ENCODE measurements at regions not wholly inside any gene's neighbourhood (a gene's known extent, or its start where the extent isn't known, plus 50 kb on each side); places are given as distances from the start of the nearest gene placed in this dataset.

GRCh38 chr20:22819112-22819511 is 216.0 kb upstream of the SSTR4 start:
- no peak overlapping the region for H3K27ac ChIP-seq (ENCODE audit: low read depth, low read length, severe bottlenecking)
- H3K9me3 ChIP-seq (ENCODE audit: control insufficient read depth, low read length), result no peaks in the 10 kb centered on the region
- no peaks in the 10 kb centered on the region for H3K36me3 ChIP-seq (ENCODE audit: control insufficient read depth, insufficient read depth, low read length)
- WGBS, 2 experiments (ENCODE audit: insufficient coverage in 2 of 2), result 77 to 96% methylated on average over 4 of the region's 4 CpGs
- no peaks in the 10 kb centered on the region for H3K4me1 ChIP-seq (ENCODE audit: control insufficient read depth, insufficient read depth, low read length, poor library complexity, severe bottlenecking)
- H3K4me3 ChIP-seq (ENCODE audit: extremely low read depth, insufficient read depth, low read length, poor library complexity, severe bottlenecking), result no peak overlapping the region

GRCh38 chr20:22819784-22820183 is 215.3 kb upstream of the SSTR4 start:
- no peaks in the 10 kb centered on the region for H3K9me3 ChIP-seq (ENCODE audit: control insufficient read depth, low read length)
- no peaks in the 10 kb centered on the region for H3K4me1 ChIP-seq (ENCODE audit: control insufficient read depth, insufficient read depth, low read length, poor library complexity, severe bottlenecking)
- no peak overlapping the region for H3K27ac ChIP-seq (ENCODE audit: low read depth, low read length, severe bottlenecking)
- no peak overlapping the region for H3K4me3 ChIP-seq (ENCODE audit: extremely low read depth, insufficient read depth, low read length, poor library complexity, severe bottlenecking)
- WGBS, 2 experiments (ENCODE audit: insufficient coverage in 2 of 2), result 100% methylated on average over 1 of the region's 2 CpGs; no CpG with 5 or more reads in 1 of the 2 experiments
- H3K36me3 ChIP-seq (ENCODE audit: control insufficient read depth, insufficient read depth, low read length), result no peaks in the 10 kb centered on the region

GRCh38 chr20:22821081-22821727 is 213.9 kb upstream of the SSTR4 start:
- no peaks in the 10 kb centered on the region for H3K36me3 ChIP-seq (ENCODE audit: control insufficient read depth, insufficient read depth, low read length)
- 72 to 85% methylated on average over 5 to 7 of the region's 7 CpGs for WGBS, 2 experiments (ENCODE audit: insufficient coverage in 2 of 2)
- no peaks in the 10 kb centered on the region for H3K9me3 ChIP-seq (ENCODE audit: control insufficient read depth, low read length)
- no peak overlapping the region for H3K4me3 ChIP-seq (ENCODE audit: extremely low read depth, insufficient read depth, low read length, poor library complexity, severe bottlenecking)
- H3K4me1 ChIP-seq (ENCODE audit: control insufficient read depth, insufficient read depth, low read length, poor library complexity, severe bottlenecking), result no peaks in the 10 kb centered on the region
- H3K27ac ChIP-seq (ENCODE audit: low read depth, low read length, severe bottlenecking), result no peak overlapping the region

- H3K27ac ChIP-seq (ENCODE audit: low read depth, low read length, severe bottlenecking), result no peak overlapping the region
- H3K9me3 ChIP-seq (ENCODE audit: control insufficient read depth, low read length), result no peaks in the 10 kb centered on the region
- H3K36me3 ChIP-seq (ENCODE audit: control insufficient read depth, insufficient read depth, low read length), result no peaks in the 10 kb centered on the region
- H3K4me1 ChIP-seq (ENCODE audit: control insufficient read depth, insufficient read depth, low read length, poor library complexity, severe bottlenecking), result no peaks in the 10 kb centered on the region
- WGBS, 2 experiments (ENCODE audit: insufficient coverage in 2 of 2), result 89 to 91% methylated on average over 4 of the region's 4 CpGs
- no peak overlapping the region for H3K4me3 ChIP-seq (ENCODE audit: extremely low read depth, insufficient read depth, low read length, poor library complexity, severe bottlenecking)
Measured at GRCh38 chr20:22821796-22822195, 213.3 kb upstream of the SSTR4 start.

- Histone ChIP-seq H3K36me3 (ENCODE audit: control insufficient read depth, insufficient read depth, low read length) (no peaks in the 10 kb centered on the region), H3K9me3 (ENCODE audit: control insufficient read depth, low read length) (no peaks in the 10 kb centered on the region), H3K27ac (ENCODE audit: low read depth, low read length, severe bottlenecking) (no peak overlapping the region), H3K4me3 (ENCODE audit: extremely low read depth, insufficient read depth, low read length, poor library complexity, severe bottlenecking) (no peak overlapping the region), H3K4me1 (ENCODE audit: control insufficient read depth, insufficient read depth, low read length, poor library complexity, severe bottlenecking) (no peaks in the 10 kb centered on the region)
- 98 to 100% methylated on average over 1 to 5 of the region's 6 CpGs for WGBS, 2 experiments (ENCODE audit: insufficient coverage in 2 of 2)
Measured at GRCh38 chr20:22823119-22823518, 212.0 kb upstream of the SSTR4 start.

GRCh38 chr20:22824077-22824476 is 211.0 kb upstream of the SSTR4 start:
- Histone ChIP-seq H3K4me3 (ENCODE audit: extremely low read depth, insufficient read depth, low read length, poor library complexity, severe bottlenecking) (no peak overlapping the region), H3K36me3 (ENCODE audit: control insufficient read depth, insufficient read depth, low read length) (no peaks in the 10 kb centered on the region), H3K4me1 (ENCODE audit: control insufficient read depth, insufficient read depth, low read length, poor library complexity, severe bottlenecking) (no peaks in the 10 kb centered on the region), H3K27ac (ENCODE audit: low read depth, low read length, severe bottlenecking) (no peak overlapping the region), H3K9me3 (ENCODE audit: control insufficient read depth, low read length) (no peaks in the 10 kb centered on the region)
- 67% methylated on average over 1 of the region's 3 CpGs; no CpG with 5 or more reads in 1 of the 2 experiments for WGBS, 2 experiments (ENCODE audit: insufficient coverage in 2 of 2)

GRCh38 chr20:22825076-22825475 is 210.0 kb upstream of the SSTR4 start:
- no peak overlapping the region for H3K27ac ChIP-seq (ENCODE audit: low read depth, low read length, severe bottlenecking)
- WGBS, 2 experiments (ENCODE audit: insufficient coverage in 2 of 2), result 96 to 97% methylated on average over 3 of the region's 3 CpGs
- H3K4me3 ChIP-seq (ENCODE audit: extremely low read depth, insufficient read depth, low read length, poor library complexity, severe bottlenecking), result no peak overlapping the region
- H3K9me3 ChIP-seq (ENCODE audit: control insufficient read depth, low read length), result no peaks in the 10 kb centered on the region
- H3K4me1 ChIP-seq (ENCODE audit: control insufficient read depth, insufficient read depth, low read length, poor library complexity, severe bottlenecking), result no peaks in the 10 kb centered on the region
- H3K36me3 ChIP-seq (ENCODE audit: control insufficient read depth, insufficient read depth, low read length), result no peaks in the 10 kb centered on the region

- H3K27ac ChIP-seq (ENCODE audit: low read depth, low read length, severe bottlenecking), result no peak overlapping the region
- H3K4me3 ChIP-seq (ENCODE audit: extremely low read depth, insufficient read depth, low read length, poor library complexity, severe bottlenecking), result no peak overlapping the region
- no peaks in the 10 kb centered on the region for H3K4me1 ChIP-seq (ENCODE audit: control insufficient read depth, insufficient read depth, low read length, poor library complexity, severe bottlenecking)
- WGBS, 2 experiments (ENCODE audit: insufficient coverage in 2 of 2), result 83 to 92% methylated on average over 3 of the region's 4 CpGs
- H3K9me3 ChIP-seq (ENCODE audit: control insufficient read depth, low read length), result no peaks in the 10 kb centered on the region
- no peaks in the 10 kb centered on the region for H3K36me3 ChIP-seq (ENCODE audit: control insufficient read depth, insufficient read depth, low read length)
Measured at GRCh38 chr20:22825546-22825945, 209.6 kb upstream of the SSTR4 start.

GRCh38 chr20:22826306-22827230 is 208.5 kb upstream of the SSTR4 start:
- no peaks in the 10 kb centered on the region for H3K9me3 ChIP-seq (ENCODE audit: control insufficient read depth, low read length)
- H3K36me3 ChIP-seq (ENCODE audit: control insufficient read depth, insufficient read depth, low read length), result no peaks in the 10 kb centered on the region
- no peak overlapping the region for H3K27ac ChIP-seq (ENCODE audit: low read depth, low read length, severe bottlenecking)
- no peaks in the 10 kb centered on the region for H3K4me1 ChIP-seq (ENCODE audit: control insufficient read depth, insufficient read depth, low read length, poor library complexity, severe bottlenecking)
- H3K4me3 ChIP-seq (ENCODE audit: extremely low read depth, insufficient read depth, low read length, poor library complexity, severe bottlenecking), result no peak overlapping the region
- WGBS, 2 experiments (ENCODE audit: insufficient coverage in 2 of 2), result 82 to 88% methylated on average over 7 of the region's 8 CpGs

GRCh38 chr20:22827916-22828315 is 207.2 kb upstream of the SSTR4 start:
- H3K4me3 ChIP-seq (ENCODE audit: extremely low read depth, insufficient read depth, low read length, poor library complexity, severe bottlenecking), result no peak overlapping the region
- no peaks in the 10 kb centered on the region for H3K4me1 ChIP-seq (ENCODE audit: control insufficient read depth, insufficient read depth, low read length, poor library complexity, severe bottlenecking)
- H3K36me3 ChIP-seq (ENCODE audit: control insufficient read depth, insufficient read depth, low read length), result no peaks in the 10 kb centered on the region
- H3K27ac ChIP-seq (ENCODE audit: low read depth, low read length, severe bottlenecking), result no peak overlapping the region
- H3K9me3 ChIP-seq (ENCODE audit: control insufficient read depth, low read length), result no peaks in the 10 kb centered on the region
- WGBS, 2 experiments (ENCODE audit: insufficient coverage in 2 of 2), result 100% methylated on average over 1 of the region's 3 CpGs

GRCh38 chr20:22829356-22829755 is 205.8 kb upstream of the SSTR4 start:
- Histone ChIP-seq H3K36me3 (ENCODE audit: control insufficient read depth, insufficient read depth, low read length) (no peaks in the 10 kb centered on the region), H3K4me3 (ENCODE audit: extremely low read depth, insufficient read depth, low read length, poor library complexity, severe bottlenecking) (no peak overlapping the region), H3K4me1 (ENCODE audit: control insufficient read depth, insufficient read depth, low read length, poor library complexity, severe bottlenecking) (no peaks in the 10 kb centered on the region), H3K27ac (ENCODE audit: low read depth, low read length, severe bottlenecking) (no peak overlapping the region), H3K9me3 (ENCODE audit: control insufficient read depth, low read length) (no peaks in the 10 kb centered on the region)
- WGBS, 2 experiments (ENCODE audit: insufficient coverage in 2 of 2), result 77 to 86% methylated on average over 3 of the region's 3 CpGs

All from mesodermal cell (in vitro differentiated cells).